ENCODE measurements at regions not wholly inside any gene's neighbourhood (a gene's known extent, or its start where the extent isn't known, plus 50 kb on each side); places are given as distances from the start of the nearest gene placed in this dataset.

DNA sequence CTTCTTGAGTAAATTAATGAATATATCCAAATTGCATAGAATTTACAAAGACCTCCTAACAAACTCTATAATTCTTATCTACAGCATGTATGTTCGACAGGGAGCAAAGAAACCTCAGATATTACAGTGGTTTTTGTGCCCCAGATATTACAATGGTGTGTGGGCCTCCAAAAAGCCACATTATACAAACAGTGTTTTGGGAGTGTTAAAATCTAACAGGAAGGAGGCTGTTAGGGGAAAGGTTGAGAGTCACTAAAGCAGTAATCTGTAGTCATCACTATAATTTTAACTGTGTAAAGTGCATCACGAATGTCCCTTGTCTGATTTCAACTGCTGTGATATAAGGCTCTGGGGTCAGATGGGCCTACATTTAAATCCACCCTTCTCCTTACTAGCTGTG is 400.2 kb upstream of the C16orf82 start:
- TF ChIP-seq, protein P1, sequence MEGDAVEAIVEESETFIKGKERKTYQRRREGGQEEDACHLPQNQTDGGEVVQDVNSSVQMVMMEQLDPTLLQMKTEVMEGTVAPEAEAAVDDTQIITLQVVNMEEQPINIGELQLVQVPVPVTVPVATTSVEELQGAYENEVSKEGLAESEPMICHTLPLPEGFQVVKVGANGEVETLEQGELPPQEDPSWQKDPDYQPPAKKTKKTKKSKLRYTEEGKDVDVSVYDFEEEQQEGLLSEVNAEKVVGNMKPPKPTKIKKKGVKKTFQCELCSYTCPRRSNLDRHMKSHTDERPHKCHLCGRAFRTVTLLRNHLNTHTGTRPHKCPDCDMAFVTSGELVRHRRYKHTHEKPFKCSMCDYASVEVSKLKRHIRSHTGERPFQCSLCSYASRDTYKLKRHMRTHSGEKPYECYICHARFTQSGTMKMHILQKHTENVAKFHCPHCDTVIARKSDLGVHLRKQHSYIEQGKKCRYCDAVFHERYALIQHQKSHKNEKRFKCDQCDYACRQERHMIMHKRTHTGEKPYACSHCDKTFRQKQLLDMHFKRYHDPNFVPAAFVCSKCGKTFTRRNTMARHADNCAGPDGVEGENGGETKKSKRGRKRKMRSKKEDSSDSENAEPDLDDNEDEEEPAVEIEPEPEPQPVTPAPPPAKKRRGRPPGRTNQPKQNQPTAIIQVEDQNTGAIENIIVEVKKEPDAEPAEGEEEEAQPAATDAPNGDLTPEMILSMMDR (conservative IDR thresholded peaks at IDR 0.05 in 1 of 2, IDR thresholded peaks at IDR 0.05 in 1 of 2; ENCODE audit: low read depth in 1 of 2, low read length in 2 of 2) = no peak
- TF ChIP-seq EZH2 (IDR thresholded peaks at IDR 0.05; ENCODE audit: low read length, missing control alignments) = no peak

Data from fibroblast of lung (primary cell).